Myocyte (in vitro differentiated cells): ENCODE measurements at regions not wholly inside any gene's neighbourhood (a gene's known extent, or its start where the extent isn't known, plus 50 kb on each side); places are given as distances from the start of the nearest gene placed in this dataset.

Experiments used
- DNase-seq: peaks from one replicate; pipeline ENCODE4 v3.0.0-alpha.2; 2012; ENCODE audit warnings: low read depth

GRCh38 chr16:86969716-86970115, 347.5 kb downstream of the C16orf95 start:
- DNase-seq = no peak

- no peak for DNase-seq
Measured at GRCh38 chr16:86970279-86970678, 346.9 kb downstream of the C16orf95 start.

- no peak for DNase-seq
Measured at GRCh38 chr16:86970726-86971125, 346.5 kb downstream of the C16orf95 start.

GRCh38 chr16:86971251-86971650, 345.9 kb downstream of the C16orf95 start:
- no peak for DNase-seq

- DNase-seq = no peak
Measured at GRCh38 chr16:86974120-86974519, 343.1 kb downstream of the C16orf95 start.

GRCh38 chr16:86975445-86975844, 341.7 kb downstream of the C16orf95 start:
- DNase-seq = peak; percentile 70

- no peak for DNase-seq
Measured at GRCh38 chr16:86977076-86977676, 340.0 kb downstream of the C16orf95 start.

- no peak for DNase-seq
Measured at GRCh38 chr16:86978445-86979030, 338.7 kb downstream of the C16orf95 start.

GRCh38 chr16:86979061-86979460, 338.1 kb downstream of the C16orf95 start:
- no peak for DNase-seq

- DNase-seq = no peak
Measured at GRCh38 chr16:86979984-86980553, 337.1 kb downstream of the C16orf95 start.

- peak; percentile 20 for DNase-seq
Measured at GRCh38 chr16:86980644-86981043, 336.5 kb downstream of the C16orf95 start.

GRCh38 chr16:86982347-86982596, 334.9 kb downstream of the C16orf95 start:
- no peak for DNase-seq

- DNase-seq = no peak
Measured at GRCh38 chr16:86982912-86983311, 334.3 kb downstream of the C16orf95 start.

- no peak for DNase-seq
Measured at GRCh38 chr16:86983621-86984020, 333.6 kb downstream of the C16orf95 start.

- DNase-seq = no peak
Measured at GRCh38 chr16:86984343-86984742, 332.8 kb downstream of the C16orf95 start.

GRCh38 chr16:86984991-86985647, 332.1 kb downstream of the C16orf95 start:
- DNase-seq = peak; percentile 74

GRCh38 chr16:86985648-86986015, 331.6 kb downstream of the C16orf95 start:
- no peak for DNase-seq

- DNase-seq = no peak
Measured at GRCh38 chr16:86986136-86986535, 331.1 kb downstream of the C16orf95 start.

- no peak for DNase-seq
Measured at GRCh38 chr16:86986809-86987487, 330.2 kb downstream of the C16orf95 start.

- no peak for DNase-seq
Measured at GRCh38 chr16:86987746-86988670, 329.2 kb downstream of the C16orf95 start.
